K562 (cell line): ENCODE measurements at regions not wholly inside any gene's neighbourhood (a gene's known extent, or its start where the extent isn't known, plus 50 kb on each side); places are given as distances from the start of the nearest gene placed in this dataset.

ENCODE experiments used
- ADNP ChIP-seq: fragments of 200-800 bp; sonication (Bioruptor generic); IDR thresholded peaks from 2 replicates; pipeline ENCODE4 v1.6.1; 2016; ENCODE audit warnings: missing genetic modification characterization, missing compliant biosample characterization
- DEAF1 ChIP-seq: fragments of 450-650 bp; formaldehyde crosslinking; IDR thresholded peaks from 2 replicates; pipeline ENCODE4 v1.4.0; 2020; ENCODE audit warnings: mild to moderate bottlenecking, moderate library complexity
- DMBX1 ChIP-seq: fragments of 250-450 bp; sonication (Bioruptor Pico); IDR thresholded peaks from 2 replicates; pipeline ENCODE4 v1.8.0; 2022; ENCODE audit warnings: inconsistent platforms, mild to moderate bottlenecking, moderate library complexity, borderline replicate concordance
- NCOR1 ChIP-seq: fragments of 450-650 bp; IDR thresholded peaks from 2 replicates; pipeline ENCODE4 v1.6.1; 2016; ENCODE audit warnings: mild to moderate bottlenecking, moderate library complexity
- NR3C1 ChIP-seq: sonication (generic); formaldehyde crosslinking; IDR thresholded peaks from 2 replicates; pipeline ENCODE4 v1.8.1; 2022; ENCODE audit warnings: missing genetic modification reagents
- SMARCB1 ChIP-seq: IDR thresholded peaks from 2 replicates; pipeline ENCODE4 v1.6.1; 2011; ENCODE audit warnings: improper control_type of control experiment, low read depth; ENCODE audit not compliant: insufficient read length
- SNAPC5 ChIP-seq: fragments of 250-450 bp; sonication (Bioruptor Pico); IDR thresholded peaks from 2 replicates; pipeline ENCODE4 v1.8.0; 2021; ENCODE audit warnings: moderate library complexity, mild to moderate bottlenecking, inconsistent platforms
- VEZF1 ChIP-seq: fragments of 200-800 bp; sonication (Bioruptor generic); IDR thresholded peaks from 2 replicates; pipeline ENCODE4 v1.6.1; 2017; ENCODE audit warnings: missing genetic modification characterization, missing compliant biosample characterization
- ZNF445 ChIP-seq: fragments of 250-450 bp; sonication (Bioruptor Pico); IDR thresholded peaks from 2 replicates; pipeline ENCODE4 v1.4.0; 2020; ENCODE audit warnings: low read depth, mild to moderate bottlenecking, moderate library complexity
- ZNF77 ChIP-seq: fragments of 250-450 bp; sonication (Bioruptor Pico); IDR thresholded peaks from 2 replicates; pipeline ENCODE4 v1.5.0; 2020
- TF ChIP-seq, protein P1 (sequence below), 2 experiments: fragments of 450-650 bp; conservative IDR thresholded peaks; 2 replicates each; pipeline ENCODE4 v1.6.1; 2017; ENCODE audit warnings: mild to moderate bottlenecking in 2 of 2, moderate library complexity in 2 of 2

DNA sequence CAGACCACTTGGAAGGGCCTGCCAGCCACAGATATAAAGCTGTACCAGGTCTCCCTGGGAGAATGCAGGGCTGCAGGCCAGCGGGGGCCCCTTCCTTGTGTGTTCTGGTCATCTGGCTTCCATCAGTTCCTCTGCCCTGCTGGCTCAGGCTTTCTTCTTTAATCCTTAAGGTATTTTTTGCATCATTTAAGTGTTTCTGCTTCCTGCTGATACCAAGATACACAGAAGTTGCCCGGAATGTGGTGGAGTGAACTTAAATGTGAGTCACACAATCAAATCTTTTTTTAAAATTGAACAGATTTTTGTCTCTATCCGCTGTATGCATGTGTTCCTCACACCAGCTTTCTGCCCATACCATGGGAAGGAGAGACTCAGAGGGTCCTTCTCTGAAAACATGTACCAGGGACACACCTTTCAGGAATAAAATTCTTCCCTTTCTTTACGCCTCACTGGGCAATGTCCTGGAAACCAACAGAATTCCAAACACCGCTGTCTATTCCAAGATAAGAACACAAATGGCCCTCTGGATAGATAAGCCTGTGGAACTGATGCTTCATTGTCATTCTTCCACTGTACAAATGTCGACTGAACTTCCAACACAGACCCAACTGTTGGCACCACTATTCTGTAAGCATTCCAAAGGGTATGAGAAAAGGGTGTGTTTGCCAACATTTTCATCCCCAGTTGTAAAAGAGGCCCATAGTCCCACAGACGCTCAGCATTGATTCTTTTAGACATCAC, 206.2 kb upstream of the MYLIP start (continued):
- TF ChIP-seq ADNP, result no peak
- TF ChIP-seq, protein P1, sequence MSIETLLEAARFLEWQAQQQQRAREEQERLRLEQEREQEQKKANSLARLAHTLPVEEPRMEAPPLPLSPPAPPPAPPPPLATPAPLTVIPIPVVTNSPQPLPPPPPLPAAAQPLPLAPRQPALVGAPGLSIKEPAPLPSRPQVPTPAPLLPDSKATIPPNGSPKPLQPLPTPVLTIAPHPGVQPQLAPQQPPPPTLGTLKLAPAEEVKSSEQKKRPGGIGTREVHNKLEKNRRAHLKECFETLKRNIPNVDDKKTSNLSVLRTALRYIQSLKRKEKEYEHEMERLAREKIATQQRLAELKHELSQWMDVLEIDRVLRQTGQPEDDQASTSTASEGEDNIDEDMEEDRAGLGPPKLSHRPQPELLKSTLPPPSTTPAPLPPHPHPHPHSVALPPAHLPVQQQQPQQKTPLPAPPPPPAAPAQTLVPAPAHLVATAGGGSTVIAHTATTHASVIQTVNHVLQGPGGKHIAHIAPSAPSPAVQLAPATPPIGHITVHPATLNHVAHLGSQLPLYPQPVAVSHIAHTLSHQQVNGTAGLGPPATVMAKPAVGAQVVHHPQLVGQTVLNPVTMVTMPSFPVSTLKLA (conservative IDR thresholded peaks at IDR 0.05), result peak in 1 of 2 experiments; percentile 80; a peak in 3 of 4 replicates
- no peak for TF ChIP-seq SNAPC5 (CRISPR knock-in tag)
- no peak for TF ChIP-seq SMARCB1
- no peak for TF ChIP-seq ZNF77
- TF ChIP-seq DEAF1 (CRISPR knock-in tag), result 0 out of 2 replicates have a peak, but pooled peaks have one; percentile 21
- TF ChIP-seq DMBX1 (CRISPR knock-in tag), result peak; percentile 93
- TF ChIP-seq VEZF1, result peak; percentile 65
- no peak for TF ChIP-seq NR3C1 (CRISPR knock-in tag)
- TF ChIP-seq ZNF445 (CRISPR knock-in tag), result 0 out of 2 replicates have a peak, but pooled peaks have one; percentile 47
- TF ChIP-seq NCOR1, result peak; percentile 95
